Glomerular visceral epithelial cell (primary cell): ENCODE measurements at regions not wholly inside any gene's neighbourhood (a gene's known extent, or its start where the extent isn't known, plus 50 kb on each side); places are given as distances from the start of the nearest gene placed in this dataset.
"Not testable (repeated sequence)": the region's sequence is repeated elsewhere in the genome, so short reads cannot be mapped to it uniquely, and the experiment has no call there.

Experiments used
- DNase-seq: peaks from one replicate; pipeline ENCODE4 v3.0.0-alpha.2; 2016; ENCODE audit errors: extremely low spot score

- DNase-seq: no peak
These were observed 378.4 kb downstream of the DDX10 start for GRCh38 chr11:109043315-109043714.

DNA sequence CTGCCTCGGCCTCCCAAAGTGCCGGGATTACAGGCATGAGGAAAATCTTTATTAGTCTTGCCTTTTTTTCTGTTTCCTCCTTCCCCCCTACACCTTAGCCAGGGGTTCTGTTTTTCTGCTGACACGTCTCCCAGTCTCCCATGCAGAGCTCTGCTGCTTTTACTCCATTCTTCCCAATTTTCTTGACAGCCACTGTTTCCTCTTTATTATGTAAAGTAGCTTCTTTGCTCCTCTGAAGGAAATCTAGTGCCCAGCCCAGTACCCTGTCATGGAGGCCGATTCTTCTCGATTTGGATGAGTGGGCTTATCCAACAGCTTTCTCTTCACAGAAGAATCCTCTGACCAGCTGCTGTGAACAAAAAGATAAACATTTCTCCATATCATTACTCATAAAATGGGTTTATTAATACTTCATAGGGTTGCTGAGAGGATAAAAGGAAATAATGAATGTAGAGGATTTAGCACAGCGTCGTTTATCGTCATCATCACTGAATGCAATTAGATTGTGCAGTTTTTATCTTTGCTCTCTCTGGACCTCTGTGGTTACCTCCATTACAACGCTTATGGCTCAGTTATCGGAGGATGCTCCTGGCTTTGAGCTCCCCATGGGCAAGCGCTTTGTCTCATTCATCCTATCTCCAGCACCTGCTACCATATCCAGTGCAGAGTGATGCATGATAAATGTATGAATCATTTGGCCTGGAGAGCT, 375.6 kb upstream of the C11orf87 start:
- DNase-seq: no peak

GRCh38 chr11:109048098-109048497, 373.9 kb upstream of the C11orf87 start:
- no peak for DNase-seq

DNA sequence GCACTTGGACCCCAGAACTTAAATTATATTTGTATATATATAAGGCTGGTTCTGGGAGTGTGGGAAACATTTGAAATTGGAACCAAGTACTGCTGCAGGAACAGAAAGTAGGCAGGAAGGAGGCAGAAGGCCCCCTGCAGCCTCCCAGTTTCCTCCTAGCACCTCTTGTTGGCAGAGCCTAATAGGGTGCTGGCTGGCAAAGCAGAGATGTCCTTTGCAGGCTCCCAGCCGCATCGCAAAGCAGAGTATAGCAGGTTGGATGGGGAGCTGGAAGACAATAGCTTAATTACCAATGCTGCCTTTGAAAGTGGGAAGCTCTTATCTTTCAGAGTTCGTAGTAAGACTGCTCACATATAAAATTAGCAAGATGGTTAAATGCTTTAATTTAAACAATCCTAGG, 370.8 kb upstream of the C11orf87 start:
- DNase-seq: no peak

DNA sequence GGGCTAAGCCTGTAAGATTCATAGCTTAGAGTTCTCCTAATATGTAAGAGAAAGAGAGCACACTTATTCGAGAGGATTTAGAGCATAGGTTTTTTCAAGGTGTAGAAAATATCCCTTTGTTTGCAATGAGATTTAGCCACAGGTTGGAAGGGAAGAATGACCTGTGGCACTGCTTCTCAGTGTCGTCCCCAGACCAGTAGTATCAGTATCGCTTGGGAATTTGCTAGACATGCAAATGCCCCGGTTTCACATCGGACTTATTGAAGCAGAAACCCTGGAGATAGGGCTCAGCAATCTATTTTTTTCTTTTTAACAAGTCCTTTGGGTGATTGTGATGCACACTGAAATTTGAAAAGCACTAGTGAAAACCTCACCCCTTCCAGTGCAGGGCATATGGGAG, 362.6 kb upstream of the C11orf87 start:
- no peak for DNase-seq

DNA sequence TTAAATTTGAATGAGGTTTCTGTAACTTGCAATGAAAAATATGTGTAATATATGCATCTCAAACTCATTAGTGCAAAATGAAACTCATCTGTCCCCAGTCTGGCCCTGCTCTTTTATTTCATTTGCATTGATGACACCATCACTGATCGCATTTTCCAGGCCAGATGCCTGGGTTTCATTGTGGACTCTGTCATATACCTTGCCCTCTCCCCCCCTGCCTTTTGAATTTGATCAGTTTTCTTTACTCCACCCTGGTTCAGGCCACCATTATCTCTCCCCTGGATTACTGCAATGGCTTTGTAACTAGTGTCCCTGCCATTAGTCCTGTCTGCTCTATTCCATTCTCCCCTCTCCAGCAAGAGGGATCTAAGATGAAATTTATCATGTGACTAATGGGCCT, 360.6 kb upstream of the C11orf87 start:
- no peak for DNase-seq

- no peak for DNase-seq
These were observed 359.5 kb upstream of the C11orf87 start for GRCh38 chr11:109062445-109062844.

DNA sequence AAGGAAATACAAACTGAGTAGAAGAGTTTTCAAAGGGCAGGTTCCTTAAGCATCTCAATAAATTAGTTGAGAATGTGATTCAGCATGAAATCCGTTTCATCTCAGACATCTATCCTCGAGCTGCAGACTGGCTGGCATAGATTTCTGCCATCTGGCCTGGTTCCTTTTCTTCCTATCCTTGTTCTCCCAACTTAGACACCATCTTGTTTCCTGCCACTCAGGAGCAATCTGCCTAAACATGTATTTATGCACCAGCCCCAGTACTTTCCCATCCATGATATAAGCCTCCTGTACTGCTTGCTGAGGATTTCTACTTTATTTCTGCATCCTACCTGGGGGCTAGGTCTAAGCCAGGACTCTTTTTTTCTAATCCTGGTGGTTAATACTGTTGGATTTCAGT, 359.1 kb upstream of the C11orf87 start:
- no peak for DNase-seq

- DNase-seq: not testable (repeated sequence)
These were observed 357.2 kb upstream of the C11orf87 start for GRCh38 chr11:109064618-109065311.

GRCh38 chr11:109071262-109071661, 350.7 kb upstream of the C11orf87 start:
- DNase-seq: no peak

- no peak for DNase-seq
These were observed 350.1 kb upstream of the C11orf87 start for GRCh38 chr11:109071712-109072524.

GRCh38 chr11:109073032-109073822, 348.8 kb upstream of the C11orf87 start:
- DNase-seq: no peak

GRCh38 chr11:109075976-109076375, 346.0 kb upstream of the C11orf87 start:
- DNase-seq: no peak

GRCh38 chr11:109076870-109077269, 345.1 kb upstream of the C11orf87 start:
- no peak for DNase-seq

DNA sequence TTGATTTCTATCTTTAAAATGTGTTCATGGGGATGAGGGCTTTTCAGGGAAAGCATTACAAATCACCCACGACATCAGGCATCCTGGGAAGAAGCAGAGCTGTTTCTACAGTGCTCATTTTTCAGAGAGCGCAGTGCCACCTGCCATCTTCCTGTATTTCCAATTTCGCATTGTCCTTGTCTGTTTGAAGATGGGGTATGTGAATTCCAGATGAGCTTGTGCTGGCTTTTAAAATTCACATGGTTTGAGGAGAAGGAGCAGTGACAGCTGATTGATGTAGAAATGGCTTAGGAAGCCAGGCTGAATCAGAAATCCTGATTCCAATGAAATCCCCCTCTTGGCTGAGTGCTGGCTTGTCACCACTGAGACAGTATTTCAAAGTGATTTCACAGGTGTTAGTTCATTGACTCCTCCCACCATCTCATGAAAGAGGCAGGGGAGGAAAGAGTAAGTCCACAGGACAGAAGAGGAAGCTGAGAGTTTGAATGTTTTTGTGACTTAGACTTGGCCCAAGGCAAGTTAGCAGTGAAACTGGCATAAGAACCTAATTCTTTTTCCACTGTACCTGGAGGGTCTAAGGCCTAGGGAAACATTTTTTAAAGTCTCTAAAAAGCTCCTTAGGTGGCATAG, 344.6 kb upstream of the C11orf87 start:
- no peak for DNase-seq

DNA sequence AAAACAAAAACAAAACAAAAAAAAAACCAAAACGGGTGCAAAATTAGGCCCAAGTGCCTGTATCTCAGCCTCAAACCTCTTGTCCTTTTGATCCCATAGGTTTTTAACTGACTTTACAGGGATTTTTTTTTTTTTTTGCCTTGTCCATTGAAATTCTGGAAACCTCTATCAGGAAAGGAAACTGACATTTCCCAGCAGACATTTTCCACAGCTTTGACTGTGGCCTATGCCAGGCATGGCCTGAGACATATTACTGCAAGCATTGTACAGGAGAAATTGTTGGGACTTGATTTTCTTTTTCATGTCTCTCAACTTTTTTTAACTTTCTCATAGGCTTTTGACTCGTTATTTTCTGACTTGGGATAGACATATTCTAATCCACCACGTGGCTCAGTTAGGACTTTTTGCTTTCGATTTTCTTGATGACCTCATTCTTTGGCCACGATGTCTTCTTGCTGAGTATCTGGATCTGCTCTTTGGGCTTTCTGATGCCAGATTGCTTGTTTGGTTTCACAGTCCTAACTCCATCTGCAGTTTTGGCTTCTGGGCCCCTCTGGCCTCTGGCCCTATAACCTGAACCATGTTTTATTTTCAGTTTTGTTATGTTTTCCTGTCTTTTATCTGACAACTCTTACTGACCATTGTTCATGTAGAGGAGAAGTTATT, 336.1 kb upstream of the C11orf87 start:
- DNase-seq: no peak

DNA sequence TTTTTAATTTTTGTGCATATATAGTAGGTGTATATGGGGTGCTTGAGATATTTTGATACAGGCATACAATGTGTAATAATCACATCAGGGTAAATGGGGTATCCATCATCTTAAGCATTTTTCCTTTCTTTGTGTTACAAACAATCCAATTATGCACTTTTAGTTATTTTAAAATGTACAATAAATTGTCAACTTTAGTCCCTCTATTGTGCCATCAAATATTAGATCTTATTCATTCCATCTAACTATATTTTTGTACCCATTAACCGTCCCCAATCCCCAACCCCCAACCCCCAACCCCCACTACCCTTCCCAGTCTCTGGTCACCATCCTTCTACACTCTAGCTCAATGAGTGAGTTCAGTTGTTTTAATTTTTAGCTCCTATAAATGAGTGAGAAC, 335.1 kb upstream of the C11orf87 start:
- no peak for DNase-seq

DNA sequence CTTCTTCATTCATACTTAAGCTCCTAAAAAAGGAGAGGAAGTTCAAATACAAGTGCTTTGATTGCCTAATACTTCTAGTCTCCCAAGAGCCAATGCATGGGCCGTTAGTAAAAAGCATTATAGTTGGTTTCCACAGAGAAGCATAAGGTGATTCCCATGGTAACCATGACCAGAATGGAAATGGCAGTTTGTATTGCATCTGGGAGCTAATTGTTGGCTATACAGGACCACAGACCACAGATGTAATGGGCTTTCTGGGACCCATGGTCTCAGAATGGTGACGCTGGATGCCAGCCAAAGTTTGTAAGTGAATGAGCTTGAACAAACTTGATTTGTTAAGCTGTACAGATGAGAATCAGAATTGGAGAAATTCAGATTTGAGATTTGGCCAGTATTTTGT, 333.9 kb upstream of the C11orf87 start:
- DNase-seq: no peak

DNA sequence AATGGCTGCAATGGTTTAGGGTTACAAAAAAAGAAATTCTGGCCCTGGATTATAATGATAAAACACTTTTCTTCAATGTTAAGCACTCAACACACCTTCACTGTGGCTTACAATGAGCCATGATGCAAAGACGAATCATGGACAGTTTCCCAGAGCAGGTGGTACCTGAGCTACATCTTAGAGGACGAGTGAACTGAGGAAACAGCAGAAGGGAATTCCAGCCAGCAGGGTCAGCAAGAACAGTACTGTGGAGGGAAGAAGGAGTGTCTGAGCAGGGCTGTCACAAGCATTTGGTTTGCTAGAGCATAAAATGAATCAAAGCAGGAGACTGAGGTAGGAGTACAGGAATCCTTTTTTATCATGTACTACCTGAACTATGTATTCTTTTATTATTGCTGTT, 332.8 kb upstream of the C11orf87 start:
- no peak for DNase-seq

DNA sequence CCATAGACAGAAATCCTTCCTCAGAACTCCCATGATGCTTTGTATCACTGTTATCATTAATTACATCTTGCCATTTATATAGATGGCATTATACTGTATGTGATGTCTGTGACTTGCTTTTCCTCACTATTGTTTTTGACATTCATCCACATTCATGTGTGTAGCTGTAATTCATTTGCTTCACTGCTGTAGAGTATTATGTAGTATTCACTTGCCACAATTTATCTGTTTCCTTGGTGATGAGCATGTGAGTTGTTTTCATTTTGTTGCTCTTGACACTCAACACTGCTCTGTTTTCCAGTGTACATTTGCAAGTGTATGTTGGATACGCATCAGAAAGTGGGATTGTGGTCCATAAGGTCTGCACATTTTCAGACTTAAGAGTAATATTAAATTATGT, 328.6 kb upstream of the C11orf87 start:
- DNase-seq: no peak

GRCh38 chr11:109096266-109096665, 325.7 kb upstream of the C11orf87 start:
- DNase-seq: no peak
